Nephron (organoid): ENCODE measurements at regions not wholly inside any gene's neighbourhood (a gene's known extent, or its start where the extent isn't known, plus 50 kb on each side); places are given as distances from the start of the nearest gene placed in this dataset.

Experiments
- H3K27ac Mint-ChIP-seq, 3 experiments: 2 replicates each; pipeline ENCODE4 v1.8.0; 2020; ENCODE audit warnings: mixed read lengths in 3 of 3, mild to moderate bottlenecking in 2 of 3, moderate library complexity in 1 of 3
- H3K27me3 Mint-ChIP-seq: 2 replicates; pipeline ENCODE4 v1.8.0; 2021; ENCODE audit warnings: low read depth, mild to moderate bottlenecking, moderate library complexity, mixed read lengths
- H3K36me3 Mint-ChIP-seq: 2 replicates; pipeline ENCODE4 v1.8.0; 2020; ENCODE audit warnings: low read depth, mixed read lengths
- H3K4me1 Mint-ChIP-seq: 2 replicates; pipeline ENCODE4 v1.8.0; 2020; ENCODE audit warnings: mixed read lengths
- H3K4me3 Mint-ChIP-seq, 3 experiments: 2 replicates each; pipeline ENCODE4 v1.8.0; 2020; ENCODE audit warnings: mild to moderate bottlenecking in 3 of 3, mixed read lengths in 3 of 3, moderate library complexity in 2 of 3
- H3K9me3 Mint-ChIP-seq: 2 replicates; pipeline ENCODE4 v1.8.0; 2020; ENCODE audit warnings: mixed read lengths
- CTCF ChIP-seq, 3 experiments: fragments of 200-600 bp; sonication (generic); IDR thresholded peaks; one replicate each; pipeline ENCODE4 v1.5.0; 2021; ENCODE audit warnings: antibody characterized with exemption in 3 of 3; ENCODE audit not compliant: unreplicated experiment in 3 of 3

GRCh38 chr1:166295656-166296055, 128.9 kb upstream of the FAM78B start:
- Mint-ChIP-seq H3K36me3 (no peaks in the 10 kb centered on the region), H3K4me3 (no peak overlapping the region), H3K27ac (no peak overlapping the region)

GRCh38 chr1:166297993-166298392, 131.2 kb upstream of the FAM78B start:
- H3K27ac Mint-ChIP-seq = no peak overlapping the region
- H3K36me3 Mint-ChIP-seq = no peaks in the 10 kb centered on the region
- H3K9me3 Mint-ChIP-seq = no peaks in the 10 kb centered on the region
- H3K4me3 Mint-ChIP-seq = no peak overlapping the region
- H3K27me3 Mint-ChIP-seq = peaks cover under 1% of the 10 kb centered on the region
- no peaks in the 10 kb centered on the region for H3K4me1 Mint-ChIP-seq
- no peak for TF ChIP-seq CTCF (IDR thresholded peaks at IDR 0.05; ENCODE audit: unreplicated experiment in 3 of 3)

More at GRCh38 chr1:166295656-166296055, 128.9 kb upstream of the FAM78B start:
- TF ChIP-seq CTCF (IDR thresholded peaks at IDR 0.05; ENCODE audit: unreplicated experiment in 3 of 3) = no peak
- Mint-ChIP-seq H3K27me3 (peaks cover 10% of the 10 kb centered on the region), H3K9me3 (no peaks in the 10 kb centered on the region), H3K4me1 (no peaks in the 10 kb centered on the region)

DNA sequence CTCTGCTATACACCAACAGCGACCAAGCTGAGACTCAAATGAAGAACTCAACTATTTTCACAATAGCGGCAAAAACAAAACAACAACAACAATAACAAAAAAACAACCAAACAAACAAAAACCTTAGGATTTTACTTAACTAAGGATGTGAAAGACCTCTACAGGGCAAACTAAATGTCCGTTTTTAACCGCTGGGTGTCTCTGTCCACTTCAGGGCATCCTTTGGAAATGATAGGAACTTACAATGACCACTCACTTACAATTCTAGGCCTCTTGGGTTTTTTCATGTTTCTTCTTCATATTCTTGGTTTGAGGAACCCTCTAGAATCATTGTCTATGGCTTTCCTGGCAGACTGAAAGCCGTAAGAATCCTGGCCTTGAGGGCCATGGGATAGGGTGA, 134.0 kb upstream of the FAM78B start:
- H3K27me3 Mint-ChIP-seq = no peaks in the 10 kb centered on the region
- no peaks in the 10 kb centered on the region for H3K9me3 Mint-ChIP-seq
- TF ChIP-seq CTCF (IDR thresholded peaks at IDR 0.05; ENCODE audit: unreplicated experiment in 3 of 3) = no peak
- H3K27ac Mint-ChIP-seq = no peak overlapping the region
- H3K4me3 Mint-ChIP-seq = no peak overlapping the region
- no peaks in the 10 kb centered on the region for H3K4me1 Mint-ChIP-seq
- no peaks in the 10 kb centered on the region for H3K36me3 Mint-ChIP-seq

DNA sequence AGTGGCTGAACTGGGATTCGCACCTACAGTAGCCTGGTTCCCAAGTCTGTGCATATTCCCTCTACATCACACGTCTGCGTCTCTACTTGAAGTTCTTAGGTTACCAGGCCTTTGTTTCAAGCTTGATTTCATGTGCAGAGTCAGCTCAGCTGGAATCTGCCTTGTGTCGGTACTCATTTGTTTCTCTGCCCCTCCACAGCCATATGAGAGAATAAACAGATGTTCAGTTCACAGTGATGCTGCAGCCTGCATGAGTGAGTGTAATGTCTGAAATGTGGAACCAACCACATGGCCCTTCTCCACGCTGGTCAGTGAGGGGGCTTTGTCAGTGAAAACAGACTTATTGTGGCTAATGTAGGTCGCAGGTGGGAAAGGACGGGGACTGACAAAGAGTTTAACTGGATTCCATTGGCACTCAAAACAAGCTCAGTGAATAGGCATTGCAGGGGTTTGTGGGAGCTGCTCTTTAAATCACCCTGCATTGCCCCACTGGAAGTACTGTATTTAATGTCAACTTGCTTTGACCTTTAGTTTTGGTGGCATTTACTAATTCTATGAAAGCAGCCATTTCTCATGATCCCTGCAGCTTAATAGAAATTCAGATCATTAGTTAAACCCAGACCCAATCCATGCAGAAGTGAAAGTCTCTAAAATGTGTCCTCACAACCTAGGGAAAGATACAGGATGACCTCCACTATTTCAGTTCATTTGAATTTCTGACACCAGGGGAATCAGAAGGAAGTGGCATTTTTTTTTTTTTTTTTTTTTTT, 136.4 kb upstream of the FAM78B start:
- Mint-ChIP-seq H3K27me3 (no peaks in the 10 kb centered on the region), H3K27ac (no peak overlapping the region)

GRCh38 chr1:166304131-166304530, 137.3 kb upstream of the FAM78B start:
- Mint-ChIP-seq H3K4me1 (no peaks in the 10 kb centered on the region), H3K36me3 (no peaks in the 10 kb centered on the region), H3K27me3 (no peaks in the 10 kb centered on the region), H3K9me3 (no peaks in the 10 kb centered on the region), H3K27ac (no peak overlapping the region), H3K4me3 (no peak overlapping the region)
- no peak for TF ChIP-seq CTCF (IDR thresholded peaks at IDR 0.05; ENCODE audit: unreplicated experiment in 3 of 3)

More for the DNA sequence above, 136.4 kb upstream of the FAM78B start:
- Mint-ChIP-seq H3K4me3 (no peak overlapping the region), H3K36me3 (no peaks in the 10 kb centered on the region), H3K9me3 (no peaks in the 10 kb centered on the region), H3K4me1 (no peaks in the 10 kb centered on the region)
- no peak for TF ChIP-seq CTCF (IDR thresholded peaks at IDR 0.05; ENCODE audit: unreplicated experiment in 3 of 3)

GRCh38 chr1:166305371-166305770, 138.6 kb upstream of the FAM78B start:
- Mint-ChIP-seq H3K27me3 (no peaks in the 10 kb centered on the region), H3K27ac (no peak overlapping the region), H3K36me3 (no peaks in the 10 kb centered on the region), H3K9me3 (no peaks in the 10 kb centered on the region), H3K4me3 (no peak overlapping the region), H3K4me1 (no peaks in the 10 kb centered on the region)
- TF ChIP-seq CTCF (IDR thresholded peaks at IDR 0.05; ENCODE audit: unreplicated experiment in 3 of 3) = no peak
